ENCODE measurements at regions not wholly inside any gene's neighbourhood (a gene's known extent, or its start where the extent isn't known, plus 50 kb on each side); places are given as distances from the start of the nearest gene placed in this dataset.

- Mint-ChIP-seq H3K9me3 (no peaks in the 10 kb centered on the region), H3K4me1 (no peaks in the 10 kb centered on the region), H3K4me3 (no peak overlapping the region), H3K27me3 (ENCODE audit: low read depth, poor library complexity) (peaks cover 20% of the 10 kb centered on the region), H3K27ac (no peak overlapping the region), H3K36me3 (ENCODE audit: low read depth) (no peaks in the 10 kb centered on the region)
- DNase-seq: no peak
- TF ChIP-seq CTCF (IDR thresholded peaks at IDR 0.05): no peak
Measured at GRCh38 chr20:43821795-43822194, 92.9 kb upstream of the TOX2 start.

GRCh38 chr20:43820731-43821330, 93.8 kb upstream of the TOX2 start:
- Mint-ChIP-seq H3K36me3 (ENCODE audit: low read depth) (no peaks in the 10 kb centered on the region), H3K4me1 (no peaks in the 10 kb centered on the region), H3K9me3 (no peaks in the 10 kb centered on the region), H3K4me3 (no peak overlapping the region), H3K27me3 (ENCODE audit: low read depth, poor library complexity) (peaks cover 14% of the 10 kb centered on the region), H3K27ac (no peak overlapping the region)
- no peak for TF ChIP-seq CTCF (IDR thresholded peaks at IDR 0.05)
- no peak for DNase-seq

DNA sequence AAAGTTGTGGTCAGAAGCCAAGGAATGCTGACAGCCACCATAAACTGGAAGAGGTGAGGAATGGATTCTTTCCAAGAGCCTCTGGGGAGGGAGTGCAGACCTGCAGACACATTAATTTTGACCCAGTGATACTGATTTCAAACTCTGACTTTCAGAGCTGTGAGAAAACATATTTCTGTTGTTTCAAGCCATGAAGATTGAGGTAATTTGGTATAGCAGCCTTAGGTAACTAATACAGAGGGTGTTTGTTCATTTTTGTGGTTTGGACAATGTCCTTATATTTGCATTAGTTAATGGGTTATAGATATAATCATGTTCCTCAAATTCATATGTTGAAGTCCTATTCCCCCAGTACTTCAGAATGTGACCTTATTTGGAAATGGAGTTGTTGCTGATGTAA, 85.4 kb upstream of the GTSF1L start:
- TF ChIP-seq CTCF (IDR thresholded peaks at IDR 0.05): no peak
- Mint-ChIP-seq H3K9me3 (peaks cover 54% of the 10 kb centered on the region), H3K4me1 (no peaks in the 10 kb centered on the region), H3K27me3 (ENCODE audit: low read depth, poor library complexity) (peaks cover 3% of the 10 kb centered on the region), H3K27ac (no peak overlapping the region), H3K4me3 (no peak overlapping the region), H3K36me3 (ENCODE audit: low read depth) (peaks cover 9% of the 10 kb centered on the region)
- DNase-seq: no peak

- Mint-ChIP-seq H3K4me3 (no peak overlapping the region), H3K27ac (no peak overlapping the region), H3K4me1 (no peaks in the 10 kb centered on the region), H3K36me3 (ENCODE audit: low read depth) (peaks cover 9% of the 10 kb centered on the region), H3K27me3 (ENCODE audit: low read depth, poor library complexity) (peaks cover 3% of the 10 kb centered on the region), H3K9me3 (peaks cover 77% of the 10 kb centered on the region)
- no peak for DNase-seq
- no peak for TF ChIP-seq CTCF (IDR thresholded peaks at IDR 0.05)
Measured at GRCh38 chr20:43809206-43809819, 82.5 kb upstream of the GTSF1L start.

DNA sequence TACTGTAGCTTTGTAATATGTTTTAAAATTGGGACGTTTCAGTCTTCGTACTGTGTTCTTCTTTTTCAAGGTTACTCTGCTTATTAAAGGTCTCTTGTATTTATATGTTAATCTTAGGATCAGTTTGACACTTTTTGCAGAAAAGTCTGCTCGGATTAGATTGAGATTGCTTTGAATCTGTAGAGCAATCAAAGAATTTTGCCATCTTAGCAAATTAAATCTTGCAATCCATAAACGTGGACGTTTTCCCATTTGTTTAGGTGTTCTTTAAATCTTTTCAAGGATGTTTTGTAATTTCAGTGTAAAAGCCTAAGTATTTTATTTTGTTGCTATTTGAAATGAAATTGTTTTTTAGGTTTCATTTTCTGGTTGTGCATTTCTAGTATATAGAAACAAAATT, 78.0 kb upstream of the GTSF1L start:
- no peak for DNase-seq
- Mint-ChIP-seq H3K4me1 (peaks cover 2% of the 10 kb centered on the region), H3K36me3 (ENCODE audit: low read depth) (peaks cover 4% of the 10 kb centered on the region), H3K9me3 (peaks cover 58% of the 10 kb centered on the region), H3K27me3 (ENCODE audit: low read depth, poor library complexity) (peaks cover 9% of the 10 kb centered on the region), H3K4me3 (no peak overlapping the region), H3K27ac (no peak overlapping the region)
- TF ChIP-seq CTCF (IDR thresholded peaks at IDR 0.05): no peak

DNA sequence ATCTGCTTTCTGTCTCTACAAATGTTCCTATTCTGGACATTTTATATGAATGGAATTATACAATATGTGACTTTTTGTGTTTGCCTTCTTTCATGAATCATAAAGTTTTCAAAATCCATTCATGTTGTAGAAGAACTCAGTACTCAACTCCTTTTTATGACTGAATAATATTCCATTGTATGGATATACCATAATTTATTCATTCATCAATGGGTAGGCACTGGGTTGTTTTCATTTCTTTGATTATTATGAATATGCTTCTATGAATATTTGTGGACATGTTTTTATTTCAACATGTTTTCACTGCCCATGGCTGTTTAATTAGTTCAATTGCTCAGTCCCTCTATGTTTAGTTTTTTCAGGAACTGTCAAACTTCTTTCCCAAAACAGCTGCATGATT, 76.5 kb upstream of the GTSF1L start:
- peaks cover 17% of the 10 kb centered on the region for H3K4me1 Mint-ChIP-seq
- no peak for TF ChIP-seq CTCF (IDR thresholded peaks at IDR 0.05)
- H3K27ac Mint-ChIP-seq: no peak overlapping the region
- peaks cover 10% of the 10 kb centered on the region for H3K27me3 Mint-ChIP-seq (ENCODE audit: low read depth, poor library complexity)
- no peak overlapping the region for H3K4me3 Mint-ChIP-seq
- DNase-seq: no peak
- no peaks in the 10 kb centered on the region for H3K36me3 Mint-ChIP-seq (ENCODE audit: low read depth)
- H3K9me3 Mint-ChIP-seq: peaks cover 45% of the 10 kb centered on the region

Measured in nephron progenitor cell (in vitro differentiated cells).